ENCODE measurements at regions not wholly inside any gene's neighbourhood (a gene's known extent, or its start where the extent isn't known, plus 50 kb on each side); places are given as distances from the start of the nearest gene placed in this dataset.

GRCh38 chr3:11739706-11740105 is 96.0 kb upstream of the VGLL4 start:
- TF ChIP-seq POLR2A (IDR thresholded peaks at IDR 0.05; ENCODE audit: low read length), result no peak
- TF ChIP-seq GATA1 (IDR thresholded peaks at IDR 0.05; ENCODE audit: low read depth, low read length), result no peak

Measured in erythroblast (primary cell).